Prostate gland (tissue), 2 donors: ENCODE measurements at regions not wholly inside any gene's neighbourhood (a gene's known extent, or its start where the extent isn't known, plus 50 kb on each side); places are given as distances from the start of the nearest gene placed in this dataset.

ENCODE experiments used
- CTCF ChIP-seq, 4 experiments: fragments of 200-600 bp in 2 of 4; fragments of 450-650 bp in 2 of 4; sonication (generic) in 2 of 4; IDR thresholded peaks; 1 replicate in 3 of 4; 2 replicates in 1 of 4; pipeline ENCODE4 v1.5.1; 2016 to 2019; ENCODE audit warnings: antibody characterized with exemption in 4 of 4, mild to moderate bottlenecking in 2 of 4, moderate library complexity in 2 of 4
- POLR2A ChIP-seq: fragments of 450-650 bp; IDR thresholded peaks from one replicate; pipeline ENCODE4 v1.6.1; 2016; ENCODE audit warnings: antibody characterized with exemption, mild to moderate bottlenecking
- POLR2AphosphoS5 ChIP-seq: sonication (generic); formaldehyde crosslinking; IDR thresholded peaks from one replicate; pipeline ENCODE4 v1.6.1; 2017; ENCODE audit warnings: antibody characterized with exemption

GRCh38 chr6:33507261-33507660 is 52.9 kb downstream of the ZBTB9 start:
- TF ChIP-seq CTCF (IDR thresholded peaks at IDR 0.05) (no peak), POLR2A (no peak), POLR2AphosphoS5 (no peak)
